ENCODE measurements at regions not wholly inside any gene's neighbourhood (a gene's known extent, or its start where the extent isn't known, plus 50 kb on each side); places are given as distances from the start of the nearest gene placed in this dataset.

DNA sequence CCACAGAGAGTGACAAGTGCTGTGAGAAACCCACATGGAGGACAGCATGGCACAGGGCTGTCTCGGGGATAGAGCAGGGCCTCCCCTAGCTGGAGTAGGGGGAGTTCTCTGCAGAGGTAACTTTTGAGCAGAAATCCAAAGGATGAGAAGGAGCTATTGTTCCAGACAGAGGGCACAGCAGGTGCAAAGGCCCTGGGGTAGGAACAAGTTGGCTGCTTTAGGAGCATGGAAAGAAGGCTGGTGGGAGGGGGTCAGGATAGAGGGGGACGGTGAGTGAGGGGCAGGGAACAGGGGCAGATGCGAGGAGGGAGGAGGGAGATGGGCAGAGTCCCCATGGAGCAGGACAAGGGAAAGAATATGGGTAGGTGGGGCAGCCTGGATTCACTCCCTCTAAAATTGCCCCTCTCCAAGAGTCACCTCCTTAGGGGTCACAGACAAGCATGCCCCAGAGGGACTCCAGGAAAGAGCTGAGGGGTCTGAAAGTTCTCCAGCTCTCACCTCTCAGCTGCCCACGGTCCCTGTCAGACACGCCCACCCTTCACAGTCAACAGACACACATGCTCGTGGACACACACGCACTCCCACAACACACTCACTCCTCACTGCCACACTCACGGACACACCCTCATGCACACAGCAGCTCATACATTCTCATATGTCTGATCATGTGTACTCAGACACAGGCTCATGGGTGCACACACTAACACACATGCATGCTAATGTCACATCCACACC lies 110.7 kb downstream of the LITAF start:
- no peak for DNase-seq (ENCODE audit: low spot score in 2 of 2)

DNA sequence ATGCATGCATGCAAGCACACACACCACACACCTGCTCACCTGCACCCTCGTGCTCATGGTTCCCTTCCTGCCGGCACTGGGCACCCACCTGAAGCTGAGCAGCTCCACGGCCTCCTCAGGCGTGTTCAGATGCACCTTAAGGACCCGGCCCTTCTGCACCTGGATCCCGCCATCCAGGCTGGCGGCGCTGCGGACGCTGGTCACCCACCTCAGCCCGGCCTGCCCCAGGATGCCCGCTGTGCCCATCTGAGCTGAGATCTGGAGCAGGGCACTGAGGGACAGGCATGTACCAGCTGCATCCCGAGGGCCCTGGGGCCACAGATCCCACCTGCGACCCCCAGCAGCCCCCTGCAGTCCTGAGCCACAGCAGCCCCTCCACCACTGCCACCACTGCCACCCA lies 110.0 kb downstream of the LITAF start:
- no peak for DNase-seq (ENCODE audit: low spot score in 2 of 2)
- Histone ChIP-seq H3K27ac (no peak overlapping the region), H3K4me1 (no peaks in the 10 kb centered on the region), H3K27me3 (no peaks in the 10 kb centered on the region), H3K36me3 (no peaks in the 10 kb centered on the region), H3K9me3 (no peaks in the 10 kb centered on the region), H3K4me3 (no peak overlapping the region)
- intact Hi-C loops (cut with DNase I; ENCODE audit: low total_unique reads) = no loop called here
- TF ChIP-seq, protein P1, sequence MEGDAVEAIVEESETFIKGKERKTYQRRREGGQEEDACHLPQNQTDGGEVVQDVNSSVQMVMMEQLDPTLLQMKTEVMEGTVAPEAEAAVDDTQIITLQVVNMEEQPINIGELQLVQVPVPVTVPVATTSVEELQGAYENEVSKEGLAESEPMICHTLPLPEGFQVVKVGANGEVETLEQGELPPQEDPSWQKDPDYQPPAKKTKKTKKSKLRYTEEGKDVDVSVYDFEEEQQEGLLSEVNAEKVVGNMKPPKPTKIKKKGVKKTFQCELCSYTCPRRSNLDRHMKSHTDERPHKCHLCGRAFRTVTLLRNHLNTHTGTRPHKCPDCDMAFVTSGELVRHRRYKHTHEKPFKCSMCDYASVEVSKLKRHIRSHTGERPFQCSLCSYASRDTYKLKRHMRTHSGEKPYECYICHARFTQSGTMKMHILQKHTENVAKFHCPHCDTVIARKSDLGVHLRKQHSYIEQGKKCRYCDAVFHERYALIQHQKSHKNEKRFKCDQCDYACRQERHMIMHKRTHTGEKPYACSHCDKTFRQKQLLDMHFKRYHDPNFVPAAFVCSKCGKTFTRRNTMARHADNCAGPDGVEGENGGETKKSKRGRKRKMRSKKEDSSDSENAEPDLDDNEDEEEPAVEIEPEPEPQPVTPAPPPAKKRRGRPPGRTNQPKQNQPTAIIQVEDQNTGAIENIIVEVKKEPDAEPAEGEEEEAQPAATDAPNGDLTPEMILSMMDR (IDR thresholded peaks at IDR 0.05) = no peak
- no peak for TF ChIP-seq POLR2A (IDR thresholded peaks at IDR 0.05)
- TF ChIP-seq POLR2AphosphoS5 (IDR thresholded peaks at IDR 0.05) = no peak

More for the DNA sequence above, 110.7 kb downstream of the LITAF start:
- no peaks in the 10 kb centered on the region for H3K4me1 ChIP-seq
- no peaks in the 10 kb centered on the region for H3K9me3 ChIP-seq
- TF ChIP-seq POLR2AphosphoS5 (IDR thresholded peaks at IDR 0.05) (no peak), POLR2A (IDR thresholded peaks at IDR 0.05) (no peak)
- TF ChIP-seq, protein P1 (IDR thresholded peaks at IDR 0.05) = no peak
- H3K36me3 ChIP-seq = no peaks in the 10 kb centered on the region
- intact Hi-C loops (cut with DNase I; ENCODE audit: low total_unique reads) = no loop called here
- no peak overlapping the region for H3K4me3 ChIP-seq
- no peaks in the 10 kb centered on the region for H3K27me3 ChIP-seq
- no peak overlapping the region for H3K27ac ChIP-seq

DNA sequence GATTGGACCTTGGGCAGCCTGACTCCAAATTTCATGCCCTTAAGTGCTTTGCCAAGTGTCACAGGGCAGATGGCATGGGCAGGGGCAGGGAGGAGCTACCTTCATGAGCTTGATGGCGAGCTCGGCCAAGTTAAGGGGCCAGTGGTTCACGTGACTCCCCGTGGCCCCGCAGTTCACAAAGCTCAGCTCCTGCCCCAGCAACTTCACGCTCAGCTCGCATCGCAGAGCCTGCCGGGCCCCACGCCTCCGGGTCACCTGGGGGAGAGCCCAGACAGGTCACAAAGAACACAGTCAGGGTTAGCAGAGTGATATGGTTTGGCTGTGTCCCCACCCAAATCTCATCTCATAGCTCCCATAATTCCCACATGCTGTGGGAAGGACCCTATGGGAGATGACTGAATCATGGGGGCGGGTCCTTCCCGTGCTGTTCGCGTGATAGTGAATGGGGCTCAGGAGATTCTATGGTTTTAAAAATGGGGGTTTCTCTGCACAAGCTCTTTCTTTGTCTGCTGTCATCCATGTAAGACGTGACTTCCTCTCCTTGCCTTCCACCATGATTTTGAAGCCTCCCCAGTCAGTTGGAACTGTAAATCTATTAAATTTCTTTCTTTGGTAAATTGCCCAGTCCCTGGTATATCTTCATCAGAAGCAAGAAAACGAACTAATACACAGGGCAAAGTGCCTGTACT lies 108.1 kb downstream of the LITAF start:
- intact Hi-C loops (cut with DNase I; ENCODE audit: low total_unique reads) = no loop called here
- peaks cover 0 to 6% of the 10 kb centered on the region in 2 donors for H3K9me3 ChIP-seq
- H3K27me3 ChIP-seq = no peaks in the 10 kb centered on the region
- H3K4me1 ChIP-seq = no peaks in the 10 kb centered on the region
- TF ChIP-seq, protein P1 (IDR thresholded peaks at IDR 0.05) = no peak
- TF ChIP-seq POLR2AphosphoS5 (IDR thresholded peaks at IDR 0.05) (no peak), POLR2A (IDR thresholded peaks at IDR 0.05) (no peak)
- no peak overlapping the region for H3K27ac ChIP-seq
- no peak for DNase-seq (ENCODE audit: low spot score in 2 of 2)
- no peaks in the 10 kb centered on the region for H3K36me3 ChIP-seq
- H3K4me3 ChIP-seq = no peak overlapping the region

DNA sequence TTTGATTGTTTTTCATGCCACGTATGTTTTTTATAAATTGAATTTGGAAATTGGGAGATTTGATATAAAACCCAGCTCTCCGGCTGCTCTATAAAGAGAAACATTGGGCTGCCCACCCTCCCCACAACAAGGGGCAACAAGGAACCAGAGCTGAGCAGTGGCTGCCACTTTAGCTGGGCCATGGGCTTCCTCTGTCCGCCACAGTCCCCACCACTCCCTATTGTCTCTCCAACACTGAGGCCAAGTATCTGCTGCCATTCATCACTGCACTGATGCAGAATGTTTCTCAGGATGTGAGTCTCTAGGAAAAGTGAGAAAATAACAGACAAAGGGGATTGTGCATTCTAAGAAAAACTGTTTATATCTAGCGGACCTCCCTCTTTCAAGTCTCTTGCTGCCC lies 106.8 kb downstream of the LITAF start:
- Histone ChIP-seq H3K27ac (no peak overlapping the region), H3K4me3 (no peak overlapping the region), H3K36me3 (no peaks in the 10 kb centered on the region), H3K27me3 (no peaks in the 10 kb centered on the region), H3K4me1 (no peaks in the 10 kb centered on the region), H3K9me3 (peaks cover 0 to 6% of the 10 kb centered on the region in 2 donors)
- DNase-seq (ENCODE audit: low spot score in 2 of 2) = no peak
- intact Hi-C loops (cut with DNase I; ENCODE audit: low total_unique reads) = no loop called here
- no peak for TF ChIP-seq POLR2A (IDR thresholded peaks at IDR 0.05)
- TF ChIP-seq, protein P1 (IDR thresholded peaks at IDR 0.05) = no peak

DNA sequence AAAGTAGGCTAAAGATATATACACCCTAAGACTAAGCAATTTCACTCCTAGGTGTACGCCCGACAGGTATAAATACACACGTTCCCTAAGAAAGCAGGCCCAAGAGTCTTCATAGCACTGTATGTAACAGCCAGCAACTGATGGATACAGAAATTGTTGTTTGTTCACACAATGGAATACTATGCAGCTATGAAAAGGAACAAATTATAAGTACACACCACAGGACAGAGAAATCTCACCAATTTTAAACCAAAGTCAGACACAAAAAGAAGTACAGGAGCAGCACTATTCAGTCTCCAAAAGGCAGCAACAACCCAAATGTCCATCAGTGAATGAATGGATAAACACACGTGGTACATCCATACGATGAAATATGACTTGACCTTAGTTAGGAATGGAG lies 106.1 kb downstream of the LITAF start:
- H3K4me3 ChIP-seq = no peak overlapping the region
- TF ChIP-seq POLR2AphosphoS5 (IDR thresholded peaks at IDR 0.05) (no peak), POLR2A (IDR thresholded peaks at IDR 0.05) (no peak)
- TF ChIP-seq, protein P1 (IDR thresholded peaks at IDR 0.05) = no peak
- H3K27ac ChIP-seq = no peak overlapping the region
- DNase-seq (ENCODE audit: low spot score in 2 of 2) = no peak
- intact Hi-C loops (cut with DNase I; ENCODE audit: low total_unique reads) = no loop called here
- peaks cover 0 to 6% of the 10 kb centered on the region in 2 donors for H3K9me3 ChIP-seq
- H3K27me3 ChIP-seq = no peaks in the 10 kb centered on the region
- H3K36me3 ChIP-seq = no peaks in the 10 kb centered on the region
- H3K4me1 ChIP-seq = no peaks in the 10 kb centered on the region

All from breast epithelium (tissue), 4 donors.